ENCODE measurements at regions not wholly inside any gene's neighbourhood (a gene's known extent, or its start where the extent isn't known, plus 50 kb on each side); places are given as distances from the start of the nearest gene placed in this dataset.

- CTCF ChIA-PET = no interaction called here
- H3K27ac Mint-ChIP-seq = no peak overlapping the region
- no peaks in the 10 kb centered on the region for H3K36me3 Mint-ChIP-seq (ENCODE audit: low read depth)
- peaks cover 12% of the 10 kb centered on the region for H3K9me3 Mint-ChIP-seq
- peaks cover 2% of the 10 kb centered on the region for H3K27me3 Mint-ChIP-seq (ENCODE audit: low read depth)
- no peak overlapping the region for H3K4me3 Mint-ChIP-seq
- DNase-seq = no peak
- H3K4me1 Mint-ChIP-seq (ENCODE audit: low read depth) = no peaks in the 10 kb centered on the region
- intact Hi-C loops (cut with micrococcal nuclease) = no loop called here
Measured at GRCh38 chr1:217373761-217374701, 256.9 kb downstream of the GPATCH2 start.

GRCh38 chr1:217372049-217372970 is 258.6 kb downstream of the GPATCH2 start:
- CTCF ChIA-PET = no interaction called here
- no peak for DNase-seq
- peaks cover 11% of the 10 kb centered on the region for H3K9me3 Mint-ChIP-seq
- H3K27me3 Mint-ChIP-seq (ENCODE audit: low read depth) = peaks cover 2% of the 10 kb centered on the region
- no peaks in the 10 kb centered on the region for H3K4me1 Mint-ChIP-seq (ENCODE audit: low read depth)
- H3K4me3 Mint-ChIP-seq = no peak overlapping the region
- H3K27ac Mint-ChIP-seq = no peak overlapping the region
- no peaks in the 10 kb centered on the region for H3K36me3 Mint-ChIP-seq (ENCODE audit: low read depth)
- intact Hi-C loops (cut with micrococcal nuclease) = no loop called here

GRCh38 chr1:217370757-217371156 is 260.1 kb downstream of the GPATCH2 start:
- DNase-seq = no peak
- Mint-ChIP-seq H3K27ac (no peak overlapping the region), H3K36me3 (ENCODE audit: low read depth) (no peaks in the 10 kb centered on the region), H3K9me3 (peaks cover 5% of the 10 kb centered on the region), H3K4me1 (ENCODE audit: low read depth) (no peaks in the 10 kb centered on the region), H3K4me3 (no peak overlapping the region), H3K27me3 (ENCODE audit: low read depth) (peaks cover 2% of the 10 kb centered on the region)
- intact Hi-C loops (cut with micrococcal nuclease) = no loop called here
- CTCF ChIA-PET = interaction anchor here (0.6 kb wide), 1 partner anchor 289 kb away, joined by 4 read pairs; no protein-coding TSS in a partner anchor

DNA sequence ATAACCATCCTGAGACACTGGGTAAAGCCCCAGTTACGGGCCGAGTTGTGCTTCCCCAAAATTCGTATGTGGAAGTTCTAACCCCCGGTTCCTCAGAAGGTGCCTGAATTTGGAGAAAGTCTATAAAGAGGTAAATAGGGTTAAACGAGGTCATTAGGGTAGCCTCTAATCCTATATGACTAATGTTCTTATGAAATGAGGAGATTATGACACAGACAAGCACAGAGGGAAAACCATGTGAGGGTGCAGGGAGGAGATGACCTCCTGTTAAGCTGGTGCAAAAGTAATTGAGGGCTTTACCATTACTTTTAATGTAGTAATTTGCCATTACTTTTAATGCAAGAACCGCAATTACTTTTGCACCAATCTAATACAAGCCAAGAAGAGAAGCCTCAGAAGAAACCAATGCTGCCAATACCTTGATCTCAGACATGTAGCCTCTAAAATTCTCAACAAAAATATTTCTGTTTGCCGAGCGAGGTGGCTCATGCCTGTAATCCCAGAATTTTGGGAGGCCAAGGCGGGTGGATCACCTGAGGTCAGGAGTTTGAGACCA is 260.8 kb downstream of the GPATCH2 start:
- peaks cover 2% of the 10 kb centered on the region for H3K27me3 Mint-ChIP-seq (ENCODE audit: low read depth)
- CTCF ChIA-PET = interaction anchor here (0.6 kb wide), 1 partner anchor 290 kb away, joined by 4 read pairs; no protein-coding TSS in a partner anchor
- H3K9me3 Mint-ChIP-seq = peaks cover 5% of the 10 kb centered on the region
- H3K27ac Mint-ChIP-seq = no peak overlapping the region
- no peaks in the 10 kb centered on the region for H3K36me3 Mint-ChIP-seq (ENCODE audit: low read depth)
- H3K4me3 Mint-ChIP-seq = no peak overlapping the region
- intact Hi-C loops (cut with micrococcal nuclease) = no loop called here
- no peak for DNase-seq
- no peaks in the 10 kb centered on the region for H3K4me1 Mint-ChIP-seq (ENCODE audit: low read depth)

DNA sequence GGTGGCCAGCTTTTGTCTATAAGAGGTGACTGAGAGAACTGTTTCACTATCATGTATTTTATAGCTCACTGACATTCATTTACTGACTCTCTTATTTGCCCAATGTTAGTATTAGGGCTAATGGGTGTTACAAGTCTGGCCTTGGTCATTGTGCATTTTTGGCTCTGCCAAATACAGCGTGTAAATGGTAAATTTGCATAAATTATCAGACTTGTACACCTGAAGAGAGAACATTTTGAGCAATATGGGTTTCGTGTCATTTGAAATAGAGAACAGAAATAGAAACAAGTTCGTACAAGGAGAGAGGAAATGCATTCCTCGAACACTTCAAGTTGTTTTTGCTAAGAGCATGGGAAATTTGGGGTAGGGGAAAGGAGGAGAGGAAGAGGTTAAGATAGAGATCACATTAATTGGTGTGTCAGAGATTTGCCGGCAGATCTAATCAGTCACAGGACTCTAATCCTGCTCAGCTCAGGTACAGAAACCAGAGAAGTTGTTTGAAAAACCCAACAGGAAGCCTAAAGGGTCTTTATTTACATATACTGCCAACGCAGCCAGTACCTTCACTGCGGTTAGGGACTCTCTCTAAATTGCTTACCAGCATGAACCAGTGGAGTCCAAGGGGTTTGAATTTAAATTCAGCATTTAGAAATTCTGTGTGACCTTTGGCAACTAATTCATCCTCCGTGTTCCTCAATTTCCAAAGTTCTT is 261.5 kb downstream of the GPATCH2 start:
- H3K4me1 Mint-ChIP-seq (ENCODE audit: low read depth) = no peaks in the 10 kb centered on the region
- no peaks in the 10 kb centered on the region for H3K36me3 Mint-ChIP-seq (ENCODE audit: low read depth)
- intact Hi-C loops (cut with micrococcal nuclease) = no loop called here
- H3K9me3 Mint-ChIP-seq = peaks cover 5% of the 10 kb centered on the region
- peaks cover 2% of the 10 kb centered on the region for H3K27me3 Mint-ChIP-seq (ENCODE audit: low read depth)
- DNase-seq = no peak
- CTCF ChIA-PET = interaction anchor here (1.3 kb wide), 1 partner anchor 10 kb away, joined by 3 read pairs; no protein-coding TSS in a partner anchor
- H3K27ac Mint-ChIP-seq = no peak overlapping the region
- H3K4me3 Mint-ChIP-seq = no peak overlapping the region

DNA sequence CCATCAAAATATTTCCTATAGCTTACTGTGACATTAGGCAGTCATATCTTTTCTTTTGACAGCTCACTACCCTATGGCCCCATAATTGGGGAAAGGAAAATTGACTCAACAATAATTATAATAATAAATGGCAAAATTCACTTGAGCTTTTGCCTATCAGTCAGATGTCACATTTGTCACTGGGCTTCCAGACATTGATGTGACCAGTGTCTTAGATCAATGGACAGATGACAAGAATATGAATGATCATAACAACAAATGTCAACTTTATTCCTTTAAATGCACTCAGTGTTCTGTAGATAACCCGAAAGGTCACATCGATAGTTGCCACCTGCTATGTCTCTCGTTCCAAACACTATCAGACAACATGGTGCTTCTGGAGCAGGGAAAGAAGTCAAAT is 266.7 kb downstream of the GPATCH2 start:
- CTCF ChIA-PET = no interaction called here
- Mint-ChIP-seq H3K36me3 (ENCODE audit: low read depth) (no peaks in the 10 kb centered on the region), H3K27ac (no peak overlapping the region), H3K27me3 (ENCODE audit: low read depth) (no peaks in the 10 kb centered on the region), H3K9me3 (peaks cover 4% of the 10 kb centered on the region), H3K4me1 (ENCODE audit: low read depth) (no peaks in the 10 kb centered on the region), H3K4me3 (no peak overlapping the region)
- intact Hi-C loops (cut with micrococcal nuclease) = no loop called here
- DNase-seq = no peak

DNA sequence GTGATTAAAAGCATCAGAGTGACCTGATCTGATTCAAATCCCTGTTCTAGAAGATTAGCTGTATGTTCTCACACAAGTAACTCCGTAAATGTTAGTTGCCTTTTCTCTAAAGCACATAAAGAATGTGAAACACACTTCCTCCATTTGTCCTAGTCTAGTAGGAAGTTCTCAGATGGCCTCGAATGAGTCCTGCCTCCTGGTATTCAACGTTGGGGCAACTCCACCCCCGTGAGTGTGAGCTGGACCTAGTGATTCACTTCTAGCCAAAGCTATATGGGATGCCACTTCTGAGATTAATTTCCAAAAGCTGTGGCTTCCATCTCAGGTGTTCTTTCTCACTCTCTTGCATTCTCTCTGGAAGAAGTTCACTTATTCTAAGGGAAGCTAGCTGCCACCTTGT is 267.6 kb downstream of the GPATCH2 start:
- intact Hi-C loops (cut with micrococcal nuclease) = no loop called here
- no peaks in the 10 kb centered on the region for H3K36me3 Mint-ChIP-seq (ENCODE audit: low read depth)
- no peak for DNase-seq
- H3K27ac Mint-ChIP-seq = no peak overlapping the region
- CTCF ChIA-PET = no interaction called here
- peaks cover 4% of the 10 kb centered on the region for H3K9me3 Mint-ChIP-seq
- no peak overlapping the region for H3K4me3 Mint-ChIP-seq
- H3K27me3 Mint-ChIP-seq (ENCODE audit: low read depth) = no peaks in the 10 kb centered on the region
- H3K4me1 Mint-ChIP-seq (ENCODE audit: low read depth) = no peaks in the 10 kb centered on the region

- Mint-ChIP-seq H3K4me1 (ENCODE audit: low read depth) (no peaks in the 10 kb centered on the region), H3K27me3 (ENCODE audit: low read depth) (no peaks in the 10 kb centered on the region), H3K4me3 (no peak overlapping the region), H3K9me3 (peaks cover 4% of the 10 kb centered on the region), H3K36me3 (ENCODE audit: low read depth) (no peaks in the 10 kb centered on the region), H3K27ac (no peak overlapping the region)
- DNase-seq = no peak
- CTCF ChIA-PET = no interaction called here
- intact Hi-C loops (cut with micrococcal nuclease) = no loop called here
Measured at GRCh38 chr1:217360510-217360909, 270.4 kb downstream of the GPATCH2 start.

GRCh38 chr1:217354895-217355294 is 276.0 kb downstream of the GPATCH2 start:
- CTCF ChIA-PET = no interaction called here
- intact Hi-C loops (cut with micrococcal nuclease) = no loop called here
- Mint-ChIP-seq H3K9me3 (no peaks in the 10 kb centered on the region), H3K36me3 (ENCODE audit: low read depth) (no peaks in the 10 kb centered on the region), H3K27ac (no peak overlapping the region), H3K4me1 (ENCODE audit: low read depth) (no peaks in the 10 kb centered on the region), H3K4me3 (no peak overlapping the region), H3K27me3 (ENCODE audit: low read depth) (peaks cover 5% of the 10 kb centered on the region)
- no peak for DNase-seq

- Mint-ChIP-seq H3K27me3 (ENCODE audit: low read depth) (peaks cover 11% of the 10 kb centered on the region), H3K4me3 (no peak overlapping the region), H3K36me3 (ENCODE audit: low read depth) (no peaks in the 10 kb centered on the region), H3K27ac (no peak overlapping the region), H3K9me3 (no peaks in the 10 kb centered on the region), H3K4me1 (ENCODE audit: low read depth) (peaks cover 3% of the 10 kb centered on the region)
- DNase-seq = no peak
- CTCF ChIA-PET = no interaction called here
- intact Hi-C loops (cut with micrococcal nuclease) = no loop called here
Measured at GRCh38 chr1:217348960-217349664, 281.8 kb downstream of the GPATCH2 start.

DNA sequence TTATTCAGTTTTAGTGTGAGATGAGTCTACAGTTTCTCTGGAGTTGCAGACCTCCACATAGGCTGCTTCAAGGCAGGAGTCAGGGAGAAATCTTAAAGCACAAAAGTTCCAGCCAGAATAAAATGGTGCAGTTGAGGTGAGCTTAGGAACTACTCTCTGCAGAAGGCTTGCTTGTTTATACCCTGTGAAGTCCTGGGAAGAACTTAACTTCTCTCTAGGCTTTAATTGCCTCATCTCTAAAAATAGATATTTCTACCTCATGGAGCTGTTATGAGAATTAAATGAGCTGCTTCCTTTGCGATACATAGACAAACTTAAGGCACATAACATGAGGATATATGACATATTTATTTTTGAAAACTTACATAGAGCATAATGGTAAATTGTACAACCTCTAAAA is 286.2 kb downstream of the GPATCH2 start:
- no peak overlapping the region for H3K27ac Mint-ChIP-seq

More for the DNA sequence above, 286.2 kb downstream of the GPATCH2 start:
- intact Hi-C loops (cut with micrococcal nuclease) = no loop called here
- Mint-ChIP-seq H3K27me3 (ENCODE audit: low read depth) (peaks cover 3% of the 10 kb centered on the region), H3K4me1 (ENCODE audit: low read depth) (peaks cover 3% of the 10 kb centered on the region), H3K4me3 (no peak overlapping the region), H3K9me3 (no peaks in the 10 kb centered on the region), H3K36me3 (ENCODE audit: low read depth) (no peaks in the 10 kb centered on the region)
- CTCF ChIA-PET = no interaction called here
- no peak for DNase-seq
